NOMO-1 (cell line): ENCODE measurements at regions not wholly inside any gene's neighbourhood (a gene's known extent, or its start where the extent isn't known, plus 50 kb on each side); places are given as distances from the start of the nearest gene placed in this dataset.

Experiments used
- DNase-seq, 2 experiments: peaks; one replicate each; lab custom pipeline; 2025; ENCODE audit not compliant: unreplicated experiment in 2 of 2; lab: John Stamatoyannopoulos, UW

DNA sequence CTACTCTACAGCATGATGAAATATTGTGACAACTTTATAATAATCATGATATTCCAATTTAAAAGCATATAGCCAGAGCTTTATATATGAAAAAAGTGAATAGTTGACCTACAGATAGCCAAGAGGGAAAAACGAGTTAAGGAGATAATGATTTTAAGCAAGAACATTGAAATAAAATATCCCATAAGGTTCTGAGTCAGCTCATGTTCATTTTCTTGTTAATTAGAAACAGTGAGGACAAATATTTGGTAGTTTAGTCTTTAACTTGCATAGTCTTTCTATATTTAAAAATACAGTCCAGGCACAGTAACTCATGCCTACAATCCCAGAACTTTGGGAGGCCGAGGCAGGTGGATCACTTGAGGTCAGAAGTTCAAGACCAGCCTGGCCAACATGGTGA lies 55.8 kb upstream of the CDH6 start:
- no peak for DNase-seq

DNA sequence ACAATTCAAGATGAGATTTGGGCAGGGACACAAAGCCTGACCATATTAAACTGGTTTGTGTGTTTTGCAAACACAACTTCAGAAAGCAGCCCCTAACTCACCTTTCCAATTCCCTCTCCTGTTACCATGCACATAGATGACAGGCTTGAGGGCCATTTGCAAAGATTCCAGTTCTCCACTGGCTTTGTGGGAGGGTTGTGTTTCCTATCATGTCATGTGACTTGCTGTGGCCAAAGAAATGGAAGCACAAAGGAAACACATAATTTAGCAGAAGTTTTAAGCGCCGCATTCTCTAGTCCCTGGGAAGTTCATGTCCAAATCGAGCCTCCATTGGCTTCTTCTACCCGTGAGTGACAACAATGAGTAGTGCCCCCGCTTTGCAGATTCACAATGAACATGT lies 57.9 kb upstream of the CDH6 start:
- DNase-seq: no peak

DNA sequence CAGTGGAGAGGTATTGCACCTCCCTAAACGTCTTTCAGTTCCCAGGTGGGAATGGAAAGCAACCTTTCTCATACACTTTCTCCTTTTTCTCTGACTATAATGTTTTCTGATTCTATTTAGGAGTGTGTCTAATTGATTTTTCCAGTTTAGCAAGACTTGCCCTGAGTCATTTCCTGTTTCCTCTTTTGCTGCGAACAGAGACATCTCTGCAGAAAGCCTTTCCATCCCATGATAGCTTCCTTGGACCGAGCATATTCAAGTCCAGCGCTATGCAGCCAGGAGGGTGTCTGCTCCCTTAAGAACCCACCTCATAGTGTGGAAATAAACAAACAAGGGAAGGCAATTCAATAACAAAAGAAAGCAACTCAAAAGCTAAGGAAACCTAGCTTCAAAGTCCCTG lies 60.0 kb upstream of the CDH6 start:
- DNase-seq: peak; percentile 29 to 82

DNA sequence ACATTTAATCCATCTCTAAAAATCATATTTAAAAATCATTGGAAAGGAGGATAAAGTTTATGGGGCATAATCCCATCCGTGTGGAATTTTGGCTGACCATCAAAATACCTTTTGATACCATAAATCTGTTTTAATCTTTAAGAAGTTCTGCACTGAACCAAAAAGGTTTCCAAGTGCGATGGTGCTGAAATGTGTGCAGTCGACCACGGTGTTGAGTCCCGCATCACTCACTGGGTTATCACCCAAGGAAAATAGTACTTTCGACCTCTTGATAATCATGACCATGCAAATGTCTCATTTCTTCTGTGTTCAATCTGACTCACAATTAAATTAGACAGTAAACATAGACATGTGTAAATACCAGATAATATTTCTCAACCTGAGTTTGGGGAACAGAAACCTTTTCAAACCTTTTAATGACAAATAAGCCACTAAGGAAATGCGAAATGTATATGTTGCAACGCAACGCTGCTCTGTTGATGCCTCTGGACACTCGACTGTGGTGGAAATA lies 62.0 kb upstream of the CDH6 start:
- DNase-seq: peak in 1 of 2 experiments; percentile 24

DNA sequence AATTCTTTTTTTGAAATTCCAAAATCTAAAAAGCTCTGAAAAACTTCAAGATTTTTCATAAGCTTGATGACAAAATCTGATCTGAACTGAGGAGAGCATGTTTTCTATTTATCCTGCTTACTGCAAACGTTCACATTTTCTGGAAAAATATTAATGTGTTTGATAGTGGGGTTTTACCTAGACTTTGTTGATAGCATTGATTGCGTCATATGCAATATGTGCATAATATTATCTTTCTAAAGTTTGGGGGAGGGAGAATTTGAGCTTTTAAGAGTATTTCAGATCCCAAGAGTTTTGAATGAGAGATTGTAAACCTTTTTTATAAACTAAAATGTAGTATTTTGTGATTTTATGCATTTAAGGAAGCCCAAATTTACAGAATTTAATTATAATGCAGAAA lies 62.8 kb upstream of the CDH6 start:
- no peak for DNase-seq

DNA sequence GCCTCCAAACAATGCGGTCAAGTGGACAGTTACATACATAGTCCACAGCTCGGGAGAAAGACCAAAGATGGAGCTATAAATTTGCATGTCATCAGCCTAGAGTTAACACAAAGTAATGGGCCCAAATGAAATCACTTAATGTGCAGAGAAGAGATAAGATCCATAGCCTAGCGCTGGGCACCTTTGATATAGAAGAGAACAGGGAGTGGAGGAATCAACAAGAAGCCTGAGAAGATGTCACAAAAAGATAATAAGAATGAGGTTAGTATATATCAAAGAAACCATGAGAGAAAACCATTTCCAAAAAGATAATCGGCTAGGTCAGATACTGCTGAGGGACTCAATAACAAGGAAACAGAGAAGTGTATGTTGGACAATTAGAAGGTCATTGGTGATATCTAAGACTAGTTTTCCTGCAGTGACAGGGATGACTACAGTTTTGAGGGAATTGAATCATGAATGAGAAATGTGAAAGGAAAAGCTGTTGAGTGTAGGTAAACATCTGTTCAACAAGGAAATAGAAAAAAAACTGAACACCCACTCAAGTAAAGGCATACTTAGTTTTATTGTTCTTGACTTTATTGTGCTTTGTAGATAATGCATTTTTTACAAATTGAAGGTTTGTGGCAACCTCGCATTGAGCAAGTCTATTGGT lies 68.7 kb upstream of the CDH6 start:
- no peak for DNase-seq

DNA sequence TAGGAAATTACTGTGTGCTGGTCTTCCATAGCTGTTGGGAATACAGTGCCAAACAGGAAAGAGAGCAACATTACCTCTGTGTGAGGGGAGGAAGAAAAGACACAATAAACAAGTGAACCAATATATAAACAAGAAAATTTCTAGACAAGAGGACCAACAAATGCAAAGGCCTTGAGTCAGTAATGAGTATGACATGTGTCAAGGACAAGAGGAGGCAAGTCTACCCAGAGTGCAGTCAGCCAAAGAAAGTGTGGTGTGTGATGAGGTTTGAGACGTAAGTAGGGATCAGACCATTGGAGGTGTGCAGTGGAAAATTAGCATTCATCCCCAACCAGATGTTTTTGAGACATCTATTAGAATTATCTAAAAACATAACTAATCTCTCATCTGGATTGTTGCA lies 69.5 kb upstream of the CDH6 start:
- no peak for DNase-seq

DNA sequence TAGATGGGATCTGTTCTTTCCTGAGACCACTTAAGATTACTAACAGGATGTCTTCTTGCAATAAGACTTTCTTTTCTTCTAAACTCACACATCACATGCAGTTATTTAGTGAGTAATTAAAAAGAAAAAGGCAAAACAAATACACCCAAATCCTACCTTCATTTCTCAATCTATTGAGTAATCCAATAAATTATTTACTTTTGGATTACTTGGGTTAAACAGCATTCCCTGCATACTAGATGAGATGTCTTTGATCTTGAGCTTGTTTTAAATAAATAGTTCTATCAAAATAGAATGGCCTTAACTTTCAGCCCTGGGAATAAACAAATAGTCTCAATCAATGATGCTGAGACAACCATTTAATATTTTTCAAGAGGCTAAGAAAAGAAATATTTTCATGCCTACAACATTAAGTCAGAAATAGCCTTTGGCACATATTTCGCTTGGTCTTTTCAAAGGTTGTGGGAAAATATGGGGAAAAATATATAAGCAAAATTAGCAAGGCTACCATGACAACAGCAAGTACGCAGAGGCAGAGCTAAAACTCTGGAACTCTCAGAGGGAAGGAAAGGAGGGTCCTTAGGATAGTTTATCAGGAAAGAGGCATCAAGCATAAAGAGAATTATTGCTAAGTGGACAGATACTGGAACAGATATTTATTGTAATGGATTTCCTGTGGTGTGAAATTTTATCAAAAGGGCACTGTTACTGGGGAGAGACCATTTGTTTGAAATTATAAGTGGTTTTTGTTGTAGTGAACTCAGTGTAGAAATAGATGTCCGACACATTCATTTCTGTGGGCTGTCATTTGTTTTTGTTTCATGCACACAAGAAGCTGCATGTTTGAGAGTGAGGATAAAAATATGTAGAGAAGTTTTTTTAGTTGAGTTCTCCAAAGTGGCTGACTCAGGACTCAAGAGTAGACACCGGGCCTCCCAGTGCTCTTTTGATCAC lies 70.2 kb upstream of the CDH6 start:
- no peak for DNase-seq

DNA sequence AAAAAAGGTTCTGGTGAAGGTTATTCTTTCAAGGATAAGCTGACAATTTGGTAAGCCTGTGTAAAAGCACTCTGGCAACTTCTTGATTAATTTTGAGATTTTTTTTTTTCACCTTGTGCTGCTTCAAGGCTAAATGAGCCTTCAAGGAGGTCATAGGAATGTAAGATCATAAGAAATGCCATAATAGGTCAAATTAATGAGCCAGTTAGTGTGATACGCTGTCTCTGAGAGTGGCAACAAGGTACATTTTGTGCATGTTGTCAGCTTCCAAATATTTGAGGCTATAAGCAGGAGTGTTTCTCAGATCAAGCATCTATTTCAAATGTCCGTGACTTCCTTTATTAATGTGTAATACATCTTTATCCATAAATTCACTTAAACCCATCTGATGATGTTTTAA lies 72.3 kb upstream of the CDH6 start:
- DNase-seq: no peak

DNA sequence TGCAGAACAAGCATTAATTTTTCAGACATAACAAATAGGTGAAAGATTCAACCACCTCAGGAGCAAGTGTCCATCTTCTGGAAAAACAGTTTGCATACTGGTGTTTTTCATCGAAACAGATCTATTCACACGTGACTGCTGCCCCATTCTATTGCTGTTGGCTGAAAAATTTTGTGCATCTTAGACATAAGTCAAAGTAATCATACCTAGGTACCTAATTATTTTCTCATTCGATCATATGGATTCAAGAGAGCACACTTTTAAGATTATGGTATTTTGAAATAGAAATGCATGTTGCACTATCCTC lies 72.9 kb upstream of the CDH6 start:
- no peak for DNase-seq

DNA sequence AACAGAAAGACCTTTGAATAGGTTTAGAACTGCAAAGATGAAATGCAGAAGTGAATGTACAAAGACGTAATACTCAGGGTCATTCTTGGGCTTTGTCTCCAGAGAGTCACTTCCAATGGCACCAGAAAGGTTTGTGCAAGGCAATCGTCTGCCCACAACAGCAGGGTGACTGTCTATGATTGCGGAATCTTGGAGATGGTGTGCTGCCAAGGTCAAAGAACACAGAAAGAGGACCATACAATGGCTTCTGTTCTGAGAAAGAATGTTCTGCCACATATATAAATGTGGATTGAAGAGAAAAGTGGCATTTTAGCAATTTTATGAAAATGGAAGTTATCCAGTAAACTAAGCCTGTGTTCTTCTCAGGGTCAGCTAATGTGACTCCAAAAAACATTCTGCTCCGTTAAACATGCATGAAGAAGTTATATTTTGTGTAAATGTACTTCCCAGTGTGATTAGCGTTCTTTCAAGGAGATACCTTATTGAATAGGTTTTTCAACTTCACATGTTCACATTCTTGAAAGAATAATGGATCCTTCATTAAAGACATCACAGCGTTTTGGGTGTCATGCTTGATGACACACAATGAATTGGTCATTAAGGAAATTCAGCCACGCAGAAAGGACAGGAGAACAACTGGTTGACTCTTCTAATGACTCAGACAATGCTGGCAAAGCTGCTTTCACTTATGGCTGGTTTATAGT lies 73.4 kb upstream of the CDH6 start:
- DNase-seq: peak; percentile 37 to 56

DNA sequence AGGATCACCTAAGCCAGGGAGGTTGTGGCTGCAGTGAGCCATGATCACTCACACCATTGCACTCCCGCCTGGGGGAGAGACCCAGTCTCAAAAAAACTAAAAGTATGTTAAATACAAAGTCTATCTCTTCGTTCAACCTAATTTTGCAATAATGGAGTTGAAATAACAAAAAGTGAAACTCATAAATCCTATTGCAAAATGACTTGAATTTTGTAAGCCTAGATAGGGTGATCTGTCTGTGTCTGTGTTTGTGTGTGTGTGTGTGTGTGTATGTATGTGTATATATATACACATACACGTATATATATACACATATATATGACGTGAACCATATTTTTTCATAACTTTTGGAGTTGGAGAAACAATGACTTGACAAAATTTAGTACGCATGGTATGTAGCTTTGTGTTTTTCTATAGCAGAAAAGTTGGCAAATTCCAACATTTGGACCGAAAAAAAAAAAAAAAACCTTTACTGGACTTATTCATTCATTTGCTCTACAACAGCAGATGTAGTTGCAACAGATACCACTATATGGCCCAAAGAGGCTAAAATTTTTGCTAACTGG lies 76.9 kb upstream of the CDH6 start:
- peak; percentile 26 to 36 for DNase-seq

DNA sequence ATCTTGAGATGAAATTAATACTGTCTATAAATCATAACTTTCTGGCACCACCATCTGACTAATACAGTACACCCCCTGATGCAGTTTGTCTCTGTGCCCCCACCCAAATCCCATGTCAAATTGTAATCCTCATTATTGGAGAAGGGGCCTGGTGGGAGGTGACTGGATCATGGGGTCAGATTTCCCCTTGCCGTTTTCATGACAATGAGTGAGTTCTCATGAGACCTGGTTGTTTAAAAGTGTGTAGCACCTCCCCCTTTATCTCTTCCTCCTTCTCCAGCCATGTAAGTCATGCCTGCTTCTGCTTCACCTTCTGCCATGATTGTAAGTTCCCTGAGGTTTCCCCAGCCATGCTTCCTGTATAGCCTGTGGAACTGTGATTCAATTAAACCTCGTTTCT lies 78.7 kb upstream of the CDH6 start:
- DNase-seq: no peak

DNA sequence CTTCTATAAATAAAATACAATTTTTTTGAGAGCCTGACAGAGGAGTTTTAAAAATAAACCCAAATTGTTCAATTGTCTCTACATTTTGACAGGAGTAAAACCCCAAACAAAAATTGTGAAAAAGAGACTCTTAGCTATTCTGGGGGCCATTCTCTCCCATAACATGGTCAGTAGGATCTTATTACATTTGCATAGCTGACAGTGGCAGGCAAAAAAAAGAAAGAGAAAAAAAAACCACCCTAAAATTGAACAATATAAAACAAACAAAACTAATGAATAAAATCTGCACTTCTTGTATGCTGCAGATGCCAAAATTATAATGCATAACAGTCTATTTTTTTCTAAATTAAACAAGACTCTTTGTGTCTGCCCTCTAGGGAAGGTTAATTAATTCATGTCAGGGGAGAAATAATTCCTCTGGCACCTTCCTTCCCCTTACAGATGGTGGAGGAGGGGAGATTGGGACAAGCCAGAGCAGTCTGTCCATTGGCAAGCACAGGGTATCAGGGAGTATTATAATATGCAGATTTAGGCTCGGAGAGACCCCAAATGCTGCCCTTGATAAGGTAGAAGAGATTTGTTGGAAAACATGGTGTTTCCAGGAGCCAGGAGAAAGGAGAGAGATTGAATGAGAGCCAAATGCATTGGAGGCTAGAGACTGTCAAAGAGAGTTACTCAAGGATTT lies 79.7 kb upstream of the CDH6 start:
- no peak for DNase-seq

DNA sequence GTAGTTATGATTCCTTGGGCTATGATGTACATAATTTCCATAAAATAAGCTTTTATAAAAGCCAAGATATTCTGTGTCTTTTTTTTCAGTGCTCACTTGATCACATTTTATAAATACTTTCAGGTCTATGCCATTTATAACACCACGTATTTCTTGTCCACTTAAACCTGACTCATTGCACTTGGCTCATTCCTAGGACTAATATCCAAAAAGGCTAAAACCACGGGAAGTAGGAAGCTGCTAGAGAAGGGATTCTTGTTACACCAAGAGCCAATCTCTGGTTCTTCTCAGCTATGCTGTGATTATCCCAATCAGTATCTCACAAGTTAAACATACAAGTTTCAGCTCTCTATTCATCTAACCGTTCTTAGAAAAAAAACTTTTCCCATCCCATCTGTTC lies 80.4 kb upstream of the CDH6 start:
- DNase-seq: no peak

DNA sequence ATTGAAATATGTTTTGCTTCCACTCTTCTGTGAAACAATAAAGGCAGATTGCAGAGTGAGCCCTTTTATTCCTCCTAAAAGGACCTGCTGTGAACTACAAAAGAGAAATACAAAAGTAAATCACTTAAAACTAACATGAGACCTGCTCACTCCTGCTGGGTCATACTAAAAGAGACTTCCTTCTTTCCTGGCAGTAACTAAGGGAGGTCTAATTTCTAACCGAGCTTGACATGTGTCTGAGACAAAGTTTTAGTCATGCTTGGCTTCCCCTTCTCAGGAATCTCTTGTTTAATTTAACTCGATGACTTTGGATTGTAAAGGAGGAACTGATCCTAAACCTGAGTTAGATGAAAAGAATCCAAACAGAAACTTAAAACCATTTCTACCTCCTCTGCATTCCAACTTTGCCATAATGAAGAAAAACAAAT lies 86.4 kb upstream of the CDH6 start:
- DNase-seq: no peak

DNA sequence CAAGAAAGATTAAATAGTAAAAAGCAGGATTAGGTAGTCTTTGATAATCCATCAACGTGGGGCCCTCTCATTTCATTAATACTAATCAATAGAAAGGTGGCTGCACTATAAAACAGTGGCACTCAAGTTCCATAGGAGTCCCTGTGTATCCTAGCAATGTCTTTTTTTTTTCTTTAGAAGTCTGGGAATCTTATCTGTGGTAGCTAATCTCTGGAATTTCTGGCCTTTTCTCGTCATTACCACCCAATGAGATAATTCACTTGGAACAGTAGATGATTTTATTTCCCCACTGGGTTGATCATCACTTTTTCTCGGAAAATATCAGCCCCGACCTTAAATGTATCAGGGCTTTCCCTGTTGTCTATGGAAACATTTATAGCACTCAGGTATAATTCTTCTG lies 86.8 kb upstream of the CDH6 start:
- no peak for DNase-seq

DNA sequence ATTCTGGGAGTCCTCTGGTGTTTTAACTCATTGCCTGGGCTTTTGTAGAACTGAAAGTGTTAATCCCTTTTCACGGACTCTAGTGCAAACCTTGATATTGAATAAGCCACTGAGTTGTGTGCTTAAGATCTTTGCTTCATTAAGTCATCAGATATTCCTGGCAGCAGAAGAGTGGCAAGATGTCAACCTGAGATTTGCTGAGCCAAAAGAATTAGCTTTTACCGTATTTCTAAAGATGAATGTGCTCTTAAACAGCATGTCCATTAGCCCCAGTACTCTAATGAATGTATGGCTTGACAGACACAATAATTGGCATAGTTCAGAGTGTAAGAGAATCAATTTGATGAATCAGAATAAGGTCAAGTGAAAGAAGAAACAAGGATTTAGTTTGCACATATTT lies 87.2 kb upstream of the CDH6 start:
- DNase-seq: no peak

DNA sequence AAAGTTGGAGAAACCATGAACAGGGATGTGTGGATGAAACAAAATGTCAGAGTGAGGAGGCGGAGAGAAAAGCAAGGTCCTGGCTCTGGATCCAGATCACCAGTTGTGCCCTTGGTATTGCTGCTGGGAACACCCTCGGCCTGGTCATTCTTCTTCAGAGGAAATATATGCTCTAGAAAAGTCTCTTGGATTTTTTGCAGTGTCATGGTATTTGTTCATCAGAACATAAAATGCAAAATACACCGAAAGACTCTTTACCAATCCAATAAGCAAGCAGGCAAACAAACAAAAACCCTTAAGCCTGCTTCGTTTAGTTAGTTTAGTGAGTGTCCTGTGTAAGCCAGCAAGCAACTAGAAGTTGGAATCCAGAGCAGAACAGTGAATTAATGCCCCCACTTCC lies 88.7 kb upstream of the CDH6 start:
- DNase-seq: no peak

DNA sequence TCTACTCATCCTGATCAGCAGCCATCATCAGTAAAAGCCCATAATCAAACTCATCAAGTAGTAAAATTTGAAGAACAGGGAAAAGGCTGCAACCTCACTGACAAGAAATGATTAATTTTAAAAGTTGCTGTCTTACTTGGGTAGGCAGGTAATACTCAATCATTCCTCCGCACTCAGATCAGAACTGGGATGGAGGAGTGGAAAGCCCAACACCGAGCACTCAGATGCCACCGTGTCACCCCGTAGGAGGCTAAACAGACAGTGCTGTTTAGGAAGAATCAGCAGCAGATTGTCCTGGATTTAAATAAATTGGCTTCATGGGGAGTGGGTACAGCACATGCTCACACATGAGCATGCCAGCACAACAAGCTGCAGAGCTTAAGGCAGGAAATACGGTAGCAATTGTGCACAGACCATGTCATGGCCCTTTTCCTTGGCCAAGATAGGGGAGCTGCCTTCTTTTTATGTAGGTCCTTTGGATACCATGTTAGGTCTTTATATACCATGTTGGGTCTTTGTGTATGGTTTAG lies 92.6 kb upstream of the CDH6 start:
- no peak for DNase-seq
